ENCODE measurements at regions not wholly inside any gene's neighbourhood (a gene's known extent, or its start where the extent isn't known, plus 50 kb on each side); places are given as distances from the start of the nearest gene placed in this dataset.

GRCh38 chr2:53259395-53260009 is 508.1 kb upstream of the CHAC2 start:
- Histone ChIP-seq H3K27ac (ENCODE audit: low read depth, low read length) (no peak overlapping the region), H3K4me3 (ENCODE audit: low read length in 3 of 3) (no peak overlapping the region), H3K4me1 (ENCODE audit: control insufficient read depth in 3 of 3, insufficient read depth in 3 of 3, low read length in 3 of 3) (no peaks in the 10 kb centered on the region), H3K36me3 (ENCODE audit: control insufficient read depth in 3 of 3, insufficient read depth in 3 of 3, low read length in 3 of 3) (no peaks in the 10 kb centered on the region), H3K9ac (ENCODE audit: low read depth in 1 of 3, low read length in 3 of 3) (no peak overlapping the region), H3K9me3 (ENCODE audit: control insufficient read depth in 3 of 3, low read length in 3 of 3) (no peaks in the 10 kb centered on the region), H3K27me3 (ENCODE audit: control insufficient read depth in 3 of 3, insufficient read depth in 3 of 3, low read length in 3 of 3) (no peaks in the 10 kb centered on the region)

GRCh38 chr2:53257287-53257686 is 510.3 kb upstream of the CHAC2 start:
- H3K9ac ChIP-seq (ENCODE audit: low read depth in 1 of 3, low read length in 3 of 3) = no peak overlapping the region
- H3K4me3 ChIP-seq (ENCODE audit: low read length in 3 of 3) = no peak overlapping the region
- H3K27ac ChIP-seq (ENCODE audit: low read depth, low read length) = no peak overlapping the region
- H3K9me3 ChIP-seq (ENCODE audit: control insufficient read depth in 3 of 3, low read length in 3 of 3) = no peaks in the 10 kb centered on the region
- no peaks in the 10 kb centered on the region for H3K27me3 ChIP-seq (ENCODE audit: control insufficient read depth in 3 of 3, insufficient read depth in 3 of 3, low read length in 3 of 3)
- no peaks in the 10 kb centered on the region for H3K4me1 ChIP-seq (ENCODE audit: control insufficient read depth in 3 of 3, insufficient read depth in 3 of 3, low read length in 3 of 3)
- H3K36me3 ChIP-seq (ENCODE audit: control insufficient read depth in 3 of 3, insufficient read depth in 3 of 3, low read length in 3 of 3) = no peaks in the 10 kb centered on the region

GRCh38 chr2:53253244-53253643 is 514.4 kb upstream of the CHAC2 start:
- Histone ChIP-seq H3K36me3 (ENCODE audit: control insufficient read depth in 3 of 3, insufficient read depth in 3 of 3, low read length in 3 of 3) (no peaks in the 10 kb centered on the region), H3K27me3 (ENCODE audit: control insufficient read depth in 3 of 3, insufficient read depth in 3 of 3, low read length in 3 of 3) (no peaks in the 10 kb centered on the region), H3K27ac (ENCODE audit: low read depth, low read length) (no peak overlapping the region), H3K4me3 (ENCODE audit: low read length in 3 of 3) (no peak overlapping the region), H3K9ac (ENCODE audit: low read depth in 1 of 3, low read length in 3 of 3) (no peak overlapping the region), H3K4me1 (ENCODE audit: control insufficient read depth in 3 of 3, insufficient read depth in 3 of 3, low read length in 3 of 3) (no peaks in the 10 kb centered on the region), H3K9me3 (ENCODE audit: control insufficient read depth in 3 of 3, low read length in 3 of 3) (no peaks in the 10 kb centered on the region)

GRCh38 chr2:53252115-53252514 is 515.5 kb upstream of the CHAC2 start:
- Histone ChIP-seq H3K27me3 (ENCODE audit: control insufficient read depth in 3 of 3, insufficient read depth in 3 of 3, low read length in 3 of 3) (no peaks in the 10 kb centered on the region), H3K9me3 (ENCODE audit: control insufficient read depth in 3 of 3, low read length in 3 of 3) (no peaks in the 10 kb centered on the region), H3K36me3 (ENCODE audit: control insufficient read depth in 3 of 3, insufficient read depth in 3 of 3, low read length in 3 of 3) (no peaks in the 10 kb centered on the region), H3K9ac (ENCODE audit: low read depth in 1 of 3, low read length in 3 of 3) (no peak overlapping the region), H3K4me1 (ENCODE audit: control insufficient read depth in 3 of 3, insufficient read depth in 3 of 3, low read length in 3 of 3) (no peaks in the 10 kb centered on the region), H3K4me3 (ENCODE audit: low read length in 3 of 3) (no peak overlapping the region), H3K27ac (ENCODE audit: low read depth, low read length) (no peak overlapping the region)

GRCh38 chr2:53247956-53248735 is 519.5 kb upstream of the CHAC2 start:
- Histone ChIP-seq H3K4me3 (ENCODE audit: low read length in 3 of 3) (no peak overlapping the region), H3K27me3 (ENCODE audit: control insufficient read depth in 3 of 3, insufficient read depth in 3 of 3, low read length in 3 of 3) (no peaks in the 10 kb centered on the region), H3K27ac (ENCODE audit: low read depth, low read length) (no peak overlapping the region), H3K36me3 (ENCODE audit: control insufficient read depth in 3 of 3, insufficient read depth in 3 of 3, low read length in 3 of 3) (no peaks in the 10 kb centered on the region), H3K4me1 (ENCODE audit: control insufficient read depth in 3 of 3, insufficient read depth in 3 of 3, low read length in 3 of 3) (no peaks in the 10 kb centered on the region), H3K9me3 (ENCODE audit: control insufficient read depth in 3 of 3, low read length in 3 of 3) (no peaks in the 10 kb centered on the region), H3K9ac (ENCODE audit: low read depth in 1 of 3, low read length in 3 of 3) (no peak overlapping the region)

- Histone ChIP-seq H3K9me3 (ENCODE audit: control insufficient read depth in 3 of 3, low read length in 3 of 3) (no peaks in the 10 kb centered on the region), H3K36me3 (ENCODE audit: control insufficient read depth in 3 of 3, insufficient read depth in 3 of 3, low read length in 3 of 3) (no peaks in the 10 kb centered on the region), H3K4me3 (ENCODE audit: low read length in 3 of 3) (no peak overlapping the region), H3K4me1 (ENCODE audit: control insufficient read depth in 3 of 3, insufficient read depth in 3 of 3, low read length in 3 of 3) (no peaks in the 10 kb centered on the region), H3K27ac (ENCODE audit: low read depth, low read length) (no peak overlapping the region), H3K9ac (ENCODE audit: low read depth in 1 of 3, low read length in 3 of 3) (no peak overlapping the region), H3K27me3 (ENCODE audit: control insufficient read depth in 3 of 3, insufficient read depth in 3 of 3, low read length in 3 of 3) (no peaks in the 10 kb centered on the region)
These were observed 524.2 kb upstream of the CHAC2 start for GRCh38 chr2:53243430-53243829.

- Histone ChIP-seq H3K9ac (ENCODE audit: low read depth in 1 of 3, low read length in 3 of 3) (no peak overlapping the region), H3K27ac (ENCODE audit: low read depth, low read length) (no peak overlapping the region), H3K9me3 (ENCODE audit: control insufficient read depth in 3 of 3, low read length in 3 of 3) (no peaks in the 10 kb centered on the region), H3K4me1 (ENCODE audit: control insufficient read depth in 3 of 3, insufficient read depth in 3 of 3, low read length in 3 of 3) (no peaks in the 10 kb centered on the region), H3K27me3 (ENCODE audit: control insufficient read depth in 3 of 3, insufficient read depth in 3 of 3, low read length in 3 of 3) (no peaks in the 10 kb centered on the region), H3K36me3 (ENCODE audit: control insufficient read depth in 3 of 3, insufficient read depth in 3 of 3, low read length in 3 of 3) (no peaks in the 10 kb centered on the region), H3K4me3 (ENCODE audit: low read length in 3 of 3) (no peak overlapping the region)
These were observed 525.5 kb upstream of the CHAC2 start for GRCh38 chr2:53242090-53242489.

- no peak overlapping the region for H3K9ac ChIP-seq (ENCODE audit: low read depth in 1 of 3, low read length in 3 of 3)
- no peaks in the 10 kb centered on the region for H3K27me3 ChIP-seq (ENCODE audit: control insufficient read depth in 3 of 3, insufficient read depth in 3 of 3, low read length in 3 of 3)
- H3K4me1 ChIP-seq (ENCODE audit: control insufficient read depth in 3 of 3, insufficient read depth in 3 of 3, low read length in 3 of 3) = no peaks in the 10 kb centered on the region
- H3K9me3 ChIP-seq (ENCODE audit: control insufficient read depth in 3 of 3, low read length in 3 of 3) = no peaks in the 10 kb centered on the region
- H3K4me3 ChIP-seq (ENCODE audit: low read length in 3 of 3) = no peak overlapping the region
- no peaks in the 10 kb centered on the region for H3K36me3 ChIP-seq (ENCODE audit: control insufficient read depth in 3 of 3, insufficient read depth in 3 of 3, low read length in 3 of 3)
- H3K27ac ChIP-seq (ENCODE audit: low read depth, low read length) = no peak overlapping the region
These were observed 531.6 kb upstream of the CHAC2 start for GRCh38 chr2:53235836-53236582.

- Histone ChIP-seq H3K27ac (ENCODE audit: low read depth, low read length) (no peak overlapping the region), H3K4me3 (ENCODE audit: low read length in 3 of 3) (no peak overlapping the region), H3K36me3 (ENCODE audit: control insufficient read depth in 3 of 3, insufficient read depth in 3 of 3, low read length in 3 of 3) (no peaks in the 10 kb centered on the region), H3K9me3 (ENCODE audit: control insufficient read depth in 3 of 3, low read length in 3 of 3) (no peaks in the 10 kb centered on the region), H3K4me1 (ENCODE audit: control insufficient read depth in 3 of 3, insufficient read depth in 3 of 3, low read length in 3 of 3) (no peaks in the 10 kb centered on the region), H3K9ac (ENCODE audit: low read depth in 1 of 3, low read length in 3 of 3) (no peak overlapping the region), H3K27me3 (ENCODE audit: control insufficient read depth in 3 of 3, insufficient read depth in 3 of 3, low read length in 3 of 3) (no peaks in the 10 kb centered on the region)
These were observed 533.1 kb upstream of the CHAC2 start for GRCh38 chr2:53234548-53234903.
